Anterior cingulate cortex (tissue), 58 donors: ENCODE measurements at regions not wholly inside any gene's neighbourhood (a gene's known extent, or its start where the extent isn't known, plus 50 kb on each side); places are given as distances from the start of the nearest gene placed in this dataset.
"Not testable (repeated sequence)": the region's sequence is repeated elsewhere in the genome, so short reads cannot be mapped to it uniquely, and the experiment has no call there.

Experiments used
- DNase-seq, 58 donors: peaks; one replicate each; lab custom pipeline; 2025; lab: John Stamatoyannopoulos, UW

GRCh38 chr5:169416583-169417196 is 115.8 kb upstream of the SLIT3 start:
- no peak for DNase-seq

GRCh38 chr5:169415948-169416347 is 115.0 kb upstream of the SLIT3 start:
- no peak for DNase-seq

GRCh38 chr5:169415371-169415770 is 114.4 kb upstream of the SLIT3 start:
- no peak for DNase-seq

GRCh38 chr5:169413416-169413815 is 112.5 kb upstream of the SLIT3 start:
- DNase-seq: no peak

GRCh38 chr5:169412831-169413230 is 111.9 kb upstream of the SLIT3 start:
- no peak for DNase-seq

GRCh38 chr5:169411786-169412430 is 111.0 kb upstream of the SLIT3 start:
- no peak for DNase-seq

GRCh38 chr5:169410996-169411783 is 110.3 kb upstream of the SLIT3 start:
- peak in 3 of 58 donors; percentile 3 to 56 (median 5) for DNase-seq

DNA sequence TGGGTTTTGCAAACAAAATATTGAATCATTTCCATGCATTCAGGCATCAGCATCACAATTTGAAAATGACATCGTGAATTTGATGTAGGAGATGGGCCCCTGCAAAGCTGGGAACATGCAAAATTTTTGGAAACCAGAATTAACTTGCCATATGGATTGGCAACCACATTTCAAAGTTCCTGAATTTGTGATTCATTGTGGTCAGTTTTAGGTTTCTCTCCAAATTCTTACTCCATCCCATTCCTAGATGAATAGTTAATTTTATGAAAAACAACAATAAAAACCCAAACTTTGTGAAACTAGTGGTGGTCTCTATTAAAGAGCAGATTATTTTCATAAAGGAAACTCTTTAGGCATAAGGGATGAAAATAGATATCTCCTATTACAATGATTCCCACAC is 107.8 kb upstream of the SLIT3 start:
- no peak for DNase-seq

- DNase-seq: no peak
These were observed 107.2 kb upstream of the SLIT3 start for GRCh38 chr5:169408171-169408570.

DNA sequence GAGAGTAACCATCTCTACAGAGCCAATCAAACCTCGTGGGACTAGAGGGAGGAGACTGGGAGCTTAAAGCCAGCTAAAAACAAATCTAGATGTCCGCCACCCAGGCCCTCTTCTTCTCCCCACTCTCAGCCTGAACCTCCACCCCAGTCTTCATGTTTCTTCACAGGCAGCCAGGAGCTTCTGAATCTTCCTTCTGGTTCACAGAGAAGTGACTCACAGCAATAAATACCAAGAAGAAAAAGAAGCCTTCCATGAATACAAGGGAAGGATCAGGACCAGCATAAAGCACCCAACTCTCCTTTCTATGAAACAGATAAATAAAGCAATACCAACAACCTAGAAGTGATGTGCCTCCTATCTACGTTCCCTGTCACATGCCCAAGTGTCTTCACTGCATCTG is 103.3 kb upstream of the SLIT3 start:
- DNase-seq: no peak

DNA sequence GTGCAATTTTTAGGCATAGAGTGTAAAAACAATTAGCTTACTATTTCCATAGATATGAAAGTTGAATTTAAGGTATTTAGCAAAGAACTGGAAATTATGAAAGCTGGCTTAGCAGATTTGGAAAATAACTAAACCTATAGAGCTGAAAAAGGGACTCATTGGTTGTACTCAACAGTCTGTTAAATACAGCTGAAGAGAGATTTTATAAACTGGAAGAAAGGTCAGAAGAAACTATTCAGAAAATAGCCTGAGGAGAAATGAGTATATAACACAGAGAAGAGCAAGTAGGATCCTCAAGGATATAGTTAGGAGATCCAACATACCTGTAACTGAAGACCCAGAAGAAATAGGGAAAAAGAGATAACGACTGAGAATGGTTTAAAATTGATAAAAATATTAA is 97.6 kb upstream of the SLIT3 start:
- DNase-seq: no peak

- DNase-seq: no peak
These were observed 94.2 kb upstream of the SLIT3 start for GRCh38 chr5:169395136-169395535.

GRCh38 chr5:169394371-169394770 is 93.4 kb upstream of the SLIT3 start:
- no peak for DNase-seq

DNA sequence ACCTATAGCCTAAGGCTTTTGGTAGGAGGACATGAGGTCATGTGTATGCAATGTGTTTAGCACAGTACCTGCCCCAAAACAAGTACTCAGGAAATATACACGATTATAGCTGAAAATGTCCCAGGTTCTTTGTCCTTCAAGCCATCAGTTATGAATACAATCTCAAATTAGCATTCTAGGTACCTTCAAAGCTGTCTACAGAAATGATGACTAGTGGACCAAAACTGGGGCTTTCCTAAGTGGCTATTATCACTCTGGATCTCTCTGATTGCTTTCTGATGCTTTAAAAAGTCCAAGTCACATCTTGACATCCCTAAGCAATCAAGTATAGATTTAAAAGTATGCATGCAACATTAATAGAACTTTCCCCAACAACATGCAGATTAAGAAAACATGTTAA is 93.0 kb upstream of the SLIT3 start:
- DNase-seq: no peak

GRCh38 chr5:169390265-169390664 is 89.3 kb upstream of the SLIT3 start:
- DNase-seq: no peak

DNA sequence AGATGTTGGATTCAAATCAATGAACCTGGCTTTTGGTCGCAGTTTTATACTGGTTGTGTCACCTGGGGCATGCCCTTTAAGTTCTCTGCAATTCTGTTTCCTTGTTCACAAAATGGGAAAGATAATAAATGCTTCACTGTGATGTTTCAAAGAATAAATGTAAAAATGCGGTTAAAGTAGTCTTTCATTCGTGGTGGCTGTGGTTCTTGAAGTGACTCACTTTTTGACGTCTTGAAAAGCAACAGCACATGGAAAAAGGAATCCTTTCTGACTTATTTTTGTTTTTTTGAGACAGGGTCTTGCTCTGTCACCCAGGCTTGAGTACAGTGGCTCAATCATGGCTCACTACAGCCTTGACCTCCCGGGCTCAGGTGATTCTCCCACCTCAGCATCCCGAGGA is 88.4 kb upstream of the SLIT3 start:
- no peak for DNase-seq

- no peak for DNase-seq
These were observed 84.7 kb upstream of the SLIT3 start for GRCh38 chr5:169385636-169386035.

- DNase-seq: no peak
These were observed 83.7 kb upstream of the SLIT3 start for GRCh38 chr5:169384661-169385060.

GRCh38 chr5:169374761-169375160 is 73.8 kb upstream of the SLIT3 start:
- DNase-seq: no peak

GRCh38 chr5:169374111-169374510 is 73.2 kb upstream of the SLIT3 start:
- no peak for DNase-seq

GRCh38 chr5:169371801-169372200 is 70.9 kb upstream of the SLIT3 start:
- not testable (repeated sequence) for DNase-seq

GRCh38 chr5:169369130-169369529 is 68.2 kb upstream of the SLIT3 start:
- no peak for DNase-seq
